MG63 (cell line): ENCODE measurements at regions not wholly inside any gene's neighbourhood (a gene's known extent, or its start where the extent isn't known, plus 50 kb on each side); places are given as distances from the start of the nearest gene placed in this dataset.

Source experiments
- DNase-seq: peaks from one replicate; pipeline ENCODE4 v3.0.0-alpha.2; 2020
- H3K27me3 ChIP-seq: fragments of 250-450 bp; sonication (Bioruptor Pico); 2 replicates; pipeline ENCODE4 v1.5.1; 2020; ENCODE audit warnings: mild to moderate bottlenecking, moderate library complexity
- H3K36me3 ChIP-seq: fragments of 250-450 bp; sonication (Bioruptor Pico); 2 replicates; pipeline ENCODE4 v1.5.1; 2020; ENCODE audit warnings: mild to moderate bottlenecking, moderate library complexity
- H3K4me3 ChIP-seq: fragments of 250-450 bp; sonication (Bioruptor Pico); 2 replicates; pipeline ENCODE4 v1.5.1; 2020; ENCODE audit warnings: mild to moderate bottlenecking, moderate library complexity
- H3K9me3 ChIP-seq: fragments of 250-450 bp; sonication (Bioruptor Pico); 2 replicates; pipeline ENCODE4 v1.5.1; 2020; ENCODE audit warnings: mild to moderate bottlenecking, moderate library complexity

GRCh38 chr2:186042207-186043028 is 303.8 kb downstream of the FSIP2 start:
- H3K4me3 ChIP-seq = no peak overlapping the region
- H3K36me3 ChIP-seq = no peaks in the 10 kb centered on the region
- no peak for DNase-seq
- H3K9me3 ChIP-seq = no peaks in the 10 kb centered on the region
- H3K27me3 ChIP-seq = no peaks in the 10 kb centered on the region

- no peak overlapping the region for H3K4me3 ChIP-seq
- no peak for DNase-seq
- H3K27me3 ChIP-seq = no peaks in the 10 kb centered on the region
- no peaks in the 10 kb centered on the region for H3K36me3 ChIP-seq
- H3K9me3 ChIP-seq = no peaks in the 10 kb centered on the region
These were observed 306.2 kb downstream of the FSIP2 start for GRCh38 chr2:186044761-186045160.

- no peaks in the 10 kb centered on the region for H3K27me3 ChIP-seq
- no peaks in the 10 kb centered on the region for H3K36me3 ChIP-seq
- no peak for DNase-seq
- no peaks in the 10 kb centered on the region for H3K9me3 ChIP-seq
- no peak overlapping the region for H3K4me3 ChIP-seq
These were observed 314.3 kb downstream of the FSIP2 start for GRCh38 chr2:186052930-186053329.

GRCh38 chr2:186058614-186059013 is 320.0 kb downstream of the FSIP2 start:
- no peak overlapping the region for H3K4me3 ChIP-seq
- DNase-seq = no peak

GRCh38 chr2:186059096-186059495 is 320.5 kb downstream of the FSIP2 start:
- DNase-seq = no peak
- no peaks in the 10 kb centered on the region for H3K36me3 ChIP-seq
- no peaks in the 10 kb centered on the region for H3K27me3 ChIP-seq
- no peak overlapping the region for H3K4me3 ChIP-seq
- no peaks in the 10 kb centered on the region for H3K9me3 ChIP-seq

More at GRCh38 chr2:186058614-186059013, 320.0 kb downstream of the FSIP2 start:
- Histone ChIP-seq H3K36me3 (no peaks in the 10 kb centered on the region), H3K9me3 (no peaks in the 10 kb centered on the region), H3K27me3 (no peaks in the 10 kb centered on the region)

- DNase-seq = no peak
- Histone ChIP-seq H3K9me3 (no peaks in the 10 kb centered on the region), H3K36me3 (no peaks in the 10 kb centered on the region), H3K27me3 (no peaks in the 10 kb centered on the region), H3K4me3 (no peak overlapping the region)
These were observed 322.3 kb downstream of the FSIP2 start for GRCh38 chr2:186060744-186061440.

GRCh38 chr2:186064507-186064906 is 325.9 kb downstream of the FSIP2 start:
- DNase-seq = no peak
- no peaks in the 10 kb centered on the region for H3K36me3 ChIP-seq
- no peaks in the 10 kb centered on the region for H3K27me3 ChIP-seq

GRCh38 chr2:186065491-186065890 is 326.9 kb downstream of the FSIP2 start:
- H3K27me3 ChIP-seq = no peaks in the 10 kb centered on the region
- no peaks in the 10 kb centered on the region for H3K9me3 ChIP-seq
- no peak overlapping the region for H3K4me3 ChIP-seq
- H3K36me3 ChIP-seq = no peaks in the 10 kb centered on the region
- no peak for DNase-seq

More at GRCh38 chr2:186064507-186064906, 325.9 kb downstream of the FSIP2 start:
- no peaks in the 10 kb centered on the region for H3K9me3 ChIP-seq
- H3K4me3 ChIP-seq = no peak overlapping the region

GRCh38 chr2:186068139-186068801 is 329.7 kb downstream of the FSIP2 start:
- Histone ChIP-seq H3K4me3 (no peak overlapping the region), H3K27me3 (no peaks in the 10 kb centered on the region), H3K36me3 (no peaks in the 10 kb centered on the region), H3K9me3 (no peaks in the 10 kb centered on the region)
- DNase-seq = no peak

- H3K36me3 ChIP-seq = no peaks in the 10 kb centered on the region
- H3K27me3 ChIP-seq = no peaks in the 10 kb centered on the region
- no peak for DNase-seq
- H3K9me3 ChIP-seq = no peaks in the 10 kb centered on the region
- H3K4me3 ChIP-seq = no peak overlapping the region
These were observed 331.1 kb downstream of the FSIP2 start for GRCh38 chr2:186069676-186070075.

- DNase-seq = no peak
- Histone ChIP-seq H3K9me3 (no peaks in the 10 kb centered on the region), H3K27me3 (no peaks in the 10 kb centered on the region), H3K4me3 (no peak overlapping the region), H3K36me3 (no peaks in the 10 kb centered on the region)
These were observed 346.6 kb downstream of the FSIP2 start for GRCh38 chr2:186085226-186085625.

- no peak overlapping the region for H3K4me3 ChIP-seq
- DNase-seq = no peak
These were observed 354.6 kb downstream of the FSIP2 start for GRCh38 chr2:186093174-186093573.

GRCh38 chr2:186098821-186099220 is 360.2 kb downstream of the FSIP2 start:
- Histone ChIP-seq H3K36me3 (no peaks in the 10 kb centered on the region), H3K4me3 (no peak overlapping the region), H3K27me3 (no peaks in the 10 kb centered on the region), H3K9me3 (no peaks in the 10 kb centered on the region)
- no peak for DNase-seq

More at GRCh38 chr2:186093174-186093573, 354.6 kb downstream of the FSIP2 start:
- H3K36me3 ChIP-seq = no peaks in the 10 kb centered on the region
- no peaks in the 10 kb centered on the region for H3K9me3 ChIP-seq
- no peaks in the 10 kb centered on the region for H3K27me3 ChIP-seq

- Histone ChIP-seq H3K9me3 (no peaks in the 10 kb centered on the region), H3K4me3 (no peak overlapping the region), H3K27me3 (no peaks in the 10 kb centered on the region), H3K36me3 (no peaks in the 10 kb centered on the region)
- DNase-seq = no peak
These were observed 361.2 kb downstream of the FSIP2 start for GRCh38 chr2:186099826-186100225.

- no peak overlapping the region for H3K4me3 ChIP-seq
- no peak for DNase-seq
- H3K36me3 ChIP-seq = no peaks in the 10 kb centered on the region
- H3K27me3 ChIP-seq = no peaks in the 10 kb centered on the region
- no peaks in the 10 kb centered on the region for H3K9me3 ChIP-seq
These were observed 362.0 kb downstream of the FSIP2 start for GRCh38 chr2:186100636-186101035.

- no peak for DNase-seq
- H3K27me3 ChIP-seq = no peaks in the 10 kb centered on the region
These were observed 363.0 kb downstream of the FSIP2 start for GRCh38 chr2:186101616-186102015.

GRCh38 chr2:186103276-186103675 is 364.7 kb downstream of the FSIP2 start:
- Histone ChIP-seq H3K27me3 (no peaks in the 10 kb centered on the region), H3K9me3 (no peaks in the 10 kb centered on the region), H3K4me3 (no peak overlapping the region), H3K36me3 (no peaks in the 10 kb centered on the region)
- DNase-seq = no peak

More at GRCh38 chr2:186101616-186102015, 363.0 kb downstream of the FSIP2 start:
- Histone ChIP-seq H3K9me3 (no peaks in the 10 kb centered on the region), H3K36me3 (no peaks in the 10 kb centered on the region), H3K4me3 (no peak overlapping the region)
